Endodermal cell (in vitro differentiated cells): ENCODE measurements at regions not wholly inside any gene's neighbourhood (a gene's known extent, or its start where the extent isn't known, plus 50 kb on each side); places are given as distances from the start of the nearest gene placed in this dataset.
A peak's percentile ranks its signal among the peaks of the same experiment; 100 is the strongest.

ENCODE experiments used
- DNase-seq: peaks from one replicate; pipeline ENCODE4 v3.0.0-alpha.2; 2017
- H3K27ac ChIP-seq: 2 replicates; pipeline ENCODE4 v1.5.1; 2013; ENCODE audit warnings: mild to moderate bottlenecking, low read depth, low read length, moderate library complexity
- H3K27me3 ChIP-seq: 2 replicates; pipeline ENCODE4 v1.6.1; 2013; ENCODE audit warnings: mild to moderate bottlenecking, low read length, moderate library complexity; ENCODE audit not compliant: insufficient read depth, control insufficient read depth, poor library complexity, severe bottlenecking
- H3K36me3 ChIP-seq: 2 replicates; pipeline ENCODE4 v1.7.0; 2013; ENCODE audit warnings: mild to moderate bottlenecking, low read length, moderate library complexity; ENCODE audit not compliant: control insufficient read depth, insufficient read depth
- H3K4me1 ChIP-seq: one replicate; pipeline ENCODE4 v1.7.0; 2013; ENCODE audit warnings: low read length; ENCODE audit not compliant: control insufficient read depth, insufficient read depth
- H3K4me3 ChIP-seq: 2 replicates; pipeline ENCODE4 v1.5.1; 2013; ENCODE audit warnings: mild to moderate bottlenecking, low read length, moderate library complexity
- H3K9ac ChIP-seq: 2 replicates; pipeline ENCODE4 v1.6.1; 2013; ENCODE audit warnings: mild to moderate bottlenecking, low read length, moderate library complexity; ENCODE audit not compliant: poor library complexity, severe bottlenecking; ENCODE audit errors: extremely low read depth
- H3K9me3 ChIP-seq: 2 replicates; pipeline ENCODE4 v1.6.1; 2013; ENCODE audit warnings: mild to moderate bottlenecking, low read length, moderate library complexity; ENCODE audit not compliant: control insufficient read depth
- H3K27ac Mint-ChIP-seq: 2 replicates; pipeline ENCODE4 v1.8.0; 2020; ENCODE audit warnings: mixed read lengths
- H3K27me3 Mint-ChIP-seq: 2 replicates; pipeline ENCODE4 v1.8.0; 2021; ENCODE audit warnings: mild to moderate bottlenecking, mixed read lengths; ENCODE audit not compliant: insufficient read depth
- H3K36me3 Mint-ChIP-seq: 2 replicates; pipeline ENCODE4 v1.8.0; 2020; ENCODE audit warnings: low read depth, mixed read lengths
- H3K4me1 Mint-ChIP-seq: 2 replicates; pipeline ENCODE4 v1.8.0; 2020; ENCODE audit warnings: mixed read lengths
- H3K4me3 Mint-ChIP-seq: 2 replicates; pipeline ENCODE4 v1.8.0; 2020; ENCODE audit warnings: mild to moderate bottlenecking, moderate library complexity, mixed read lengths
- H3K9me3 Mint-ChIP-seq: 2 replicates; pipeline ENCODE4 v1.8.0; 2020; ENCODE audit warnings: mild to moderate bottlenecking, mixed read lengths
- CTCF ChIP-seq: fragments of 200-600 bp; sonication (generic); conservative IDR thresholded peaks from 2 replicates; pipeline ENCODE4 v1.5.0; 2021; ENCODE audit warnings: antibody characterized with exemption, mild to moderate bottlenecking
- WGBS, 2 experiments: methylation state at CpG; one replicate each; pipeline versions ENCODE4 v1.1.5 to v1.1.7; 2013; ENCODE audit warnings: missing lambda C conversion rate in 2 of 2, mixed read lengths in 1 of 2; ENCODE audit not compliant: insufficient coverage in 1 of 2, insufficient read length in 1 of 2; 5-methylcytosine and 5-hydroxymethylcytosine counted together

- TF ChIP-seq CTCF: no peak
These were observed 381.4 kb downstream of the TMEM161B start for GRCh38 chr5:87887247-87887646.

GRCh38 chr5:87886164-87886563 lies 382.5 kb downstream of the TMEM161B start:
- H3K4me3 Mint-ChIP-seq: no peak overlapping the region

More at GRCh38 chr5:87887247-87887646, 381.4 kb downstream of the TMEM161B start:
- DNase-seq: no peak
- Mint-ChIP-seq H3K27me3 (no peaks in the 10 kb centered on the region), H3K9me3 (peaks cover 18% of the 10 kb centered on the region), H3K27ac (no peak overlapping the region), H3K4me1 (peaks cover 7% of the 10 kb centered on the region), H3K4me3 (no peak overlapping the region), H3K36me3 (no peaks in the 10 kb centered on the region)
- H3K4me1 ChIP-seq: no peaks in the 10 kb centered on the region
- H3K27me3 ChIP-seq: no peaks in the 10 kb centered on the region
- peak overlapping the region; percentile 44 for H3K27ac ChIP-seq
- H3K9ac ChIP-seq: no peak overlapping the region
- no peak overlapping the region for H3K4me3 ChIP-seq
- WGBS, 2 experiments: 92% methylated on average over 2 of the region's 2 CpGs; no CpG with 5 or more reads in 1 of the 2 experiments
- H3K36me3 ChIP-seq: no peaks in the 10 kb centered on the region
- H3K9me3 ChIP-seq: no peaks in the 10 kb centered on the region

GRCh38 chr5:87885758-87886157 lies 382.9 kb downstream of the TMEM161B start:
- Histone ChIP-seq H3K27me3 (no peaks in the 10 kb centered on the region), H3K4me1 (no peaks in the 10 kb centered on the region), H3K4me3 (no peak overlapping the region), H3K27ac (peak overlapping the region; percentile 86), H3K9me3 (no peaks in the 10 kb centered on the region), H3K36me3 (no peaks in the 10 kb centered on the region), H3K9ac (no peak overlapping the region)
- no peak overlapping the region for H3K27ac Mint-ChIP-seq
- no peak overlapping the region for H3K4me3 Mint-ChIP-seq
- no peak for DNase-seq
- WGBS, 2 experiments: 100% methylated on average over 1 of the region's 1 CpG; no CpG with 5 or more reads in 1 of the 2 experiments
- peaks cover 2% of the 10 kb centered on the region for H3K27me3 Mint-ChIP-seq
- H3K9me3 Mint-ChIP-seq: peaks cover 22% of the 10 kb centered on the region
- peaks cover 7% of the 10 kb centered on the region for H3K4me1 Mint-ChIP-seq
- TF ChIP-seq CTCF: no peak
- H3K36me3 Mint-ChIP-seq: no peaks in the 10 kb centered on the region

More at GRCh38 chr5:87886164-87886563, 382.5 kb downstream of the TMEM161B start:
- Histone ChIP-seq H3K27ac (peak overlapping the region; percentile 86), H3K36me3 (no peaks in the 10 kb centered on the region), H3K27me3 (no peaks in the 10 kb centered on the region), H3K9me3 (no peaks in the 10 kb centered on the region), H3K4me1 (no peaks in the 10 kb centered on the region), H3K4me3 (no peak overlapping the region), H3K9ac (no peak overlapping the region)
- Mint-ChIP-seq H3K27me3 (peaks cover 2% of the 10 kb centered on the region), H3K4me1 (peaks cover 7% of the 10 kb centered on the region), H3K9me3 (peaks cover 22% of the 10 kb centered on the region), H3K36me3 (no peaks in the 10 kb centered on the region), H3K27ac (no peak overlapping the region)
- TF ChIP-seq CTCF: no peak
- 20 to 80% methylated on average over 1 of the region's 1 CpG for WGBS, 2 experiments
- DNase-seq: no peak
